GM13977 (cell line): ENCODE measurements at regions not wholly inside any gene's neighbourhood (a gene's known extent, or its start where the extent isn't known, plus 50 kb on each side); places are given as distances from the start of the nearest gene placed in this dataset.
"Not testable (repeated sequence)": the region's sequence is repeated elsewhere in the genome, so short reads cannot be mapped to it uniquely, and the experiment has no call there.

Experiments used
- DNase-seq: peaks from one replicate; pipeline ENCODE4 v3.0.0; 2012; ENCODE audit warnings: low spot score
- in situ Hi-C: fragments of 300-500 bp; cut with MboI; formaldehyde crosslinking; loops from one replicate; pipeline ENCODE4 v1.12.0; 2022; ENCODE audit warnings: low sequenced_read_pairs, low pct_unique_long_range_greater_than_20kb, mixed read lengths, inconsistent platforms; ENCODE audit not compliant: unreplicated experiment
- TF ChIP-seq, protein P1 (sequence below): IDR thresholded peaks from 2 replicates; pipeline ENCODE4 v1.5.1; 2012; ENCODE audit warnings: mild to moderate bottlenecking, control low read depth; ENCODE audit not compliant: insufficient read depth; ENCODE audit errors: extremely low read depth, missing control alignments

DNA sequence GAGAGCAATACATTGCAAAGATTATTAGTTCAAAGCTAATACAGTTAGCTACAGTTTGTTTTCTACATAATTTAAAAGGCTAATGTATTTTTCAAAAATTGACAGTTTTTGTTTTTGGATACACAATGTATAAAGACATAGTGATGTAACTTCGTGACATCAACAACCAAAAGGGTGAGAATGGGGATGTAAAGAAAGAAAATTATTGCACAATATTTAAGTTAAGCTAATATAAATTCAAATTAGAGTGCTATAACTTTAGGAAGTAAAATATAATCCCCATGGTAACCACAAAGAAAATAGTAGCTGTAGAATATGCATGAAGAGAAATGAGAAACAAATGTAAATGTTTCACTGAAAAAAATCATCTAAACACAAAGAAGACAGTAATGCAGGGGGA lies 334.4 kb upstream of the DEPDC1 start:
- in situ Hi-C loops: no loop called here
- TF ChIP-seq, protein P1, sequence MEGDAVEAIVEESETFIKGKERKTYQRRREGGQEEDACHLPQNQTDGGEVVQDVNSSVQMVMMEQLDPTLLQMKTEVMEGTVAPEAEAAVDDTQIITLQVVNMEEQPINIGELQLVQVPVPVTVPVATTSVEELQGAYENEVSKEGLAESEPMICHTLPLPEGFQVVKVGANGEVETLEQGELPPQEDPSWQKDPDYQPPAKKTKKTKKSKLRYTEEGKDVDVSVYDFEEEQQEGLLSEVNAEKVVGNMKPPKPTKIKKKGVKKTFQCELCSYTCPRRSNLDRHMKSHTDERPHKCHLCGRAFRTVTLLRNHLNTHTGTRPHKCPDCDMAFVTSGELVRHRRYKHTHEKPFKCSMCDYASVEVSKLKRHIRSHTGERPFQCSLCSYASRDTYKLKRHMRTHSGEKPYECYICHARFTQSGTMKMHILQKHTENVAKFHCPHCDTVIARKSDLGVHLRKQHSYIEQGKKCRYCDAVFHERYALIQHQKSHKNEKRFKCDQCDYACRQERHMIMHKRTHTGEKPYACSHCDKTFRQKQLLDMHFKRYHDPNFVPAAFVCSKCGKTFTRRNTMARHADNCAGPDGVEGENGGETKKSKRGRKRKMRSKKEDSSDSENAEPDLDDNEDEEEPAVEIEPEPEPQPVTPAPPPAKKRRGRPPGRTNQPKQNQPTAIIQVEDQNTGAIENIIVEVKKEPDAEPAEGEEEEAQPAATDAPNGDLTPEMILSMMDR: no peak
- no peak for DNase-seq

DNA sequence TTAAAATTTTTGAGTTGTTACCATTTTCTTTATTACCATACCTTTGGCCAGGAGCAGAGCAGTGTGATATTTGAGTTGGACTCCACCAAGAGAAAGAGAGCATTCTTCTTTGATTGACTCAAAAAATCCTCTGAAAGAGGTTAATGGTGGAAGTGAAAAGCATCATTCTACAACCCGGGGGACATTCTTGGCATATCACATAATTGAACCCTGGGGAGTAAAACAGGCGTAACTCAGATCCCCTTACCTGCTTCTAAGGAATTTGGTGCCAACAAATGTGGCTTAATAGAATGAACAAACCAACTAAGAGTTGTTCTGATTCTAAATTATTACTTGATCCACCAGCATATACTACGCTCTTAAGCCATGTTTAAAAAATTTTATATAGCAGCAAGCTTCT lies 351.1 kb upstream of the DEPDC1 start:
- TF ChIP-seq, protein P1: no peak
- DNase-seq: no peak
- in situ Hi-C loops: no loop called here

DNA sequence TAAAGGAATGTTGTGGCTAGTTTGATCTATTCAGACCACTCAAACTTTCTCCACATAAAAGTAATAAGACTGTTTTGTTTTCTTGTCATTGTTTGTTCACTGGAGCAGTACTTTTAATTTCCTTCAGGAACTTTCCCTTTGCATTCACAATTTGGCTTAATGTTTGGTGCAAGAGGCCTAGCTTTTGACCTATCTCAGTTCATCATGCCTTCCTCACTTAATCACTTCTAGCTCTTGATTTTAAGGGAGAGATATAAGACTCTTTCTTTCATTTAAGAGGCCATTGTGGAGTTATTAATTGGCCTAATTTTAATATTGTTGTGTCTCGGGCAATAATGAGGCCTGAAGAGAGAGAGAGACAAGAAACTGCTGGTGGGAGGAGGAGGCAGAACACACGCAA lies 371.7 kb upstream of the DEPDC1 start:
- DNase-seq: no peak
- TF ChIP-seq, protein P1: no peak
- in situ Hi-C loops: no loop called here

DNA sequence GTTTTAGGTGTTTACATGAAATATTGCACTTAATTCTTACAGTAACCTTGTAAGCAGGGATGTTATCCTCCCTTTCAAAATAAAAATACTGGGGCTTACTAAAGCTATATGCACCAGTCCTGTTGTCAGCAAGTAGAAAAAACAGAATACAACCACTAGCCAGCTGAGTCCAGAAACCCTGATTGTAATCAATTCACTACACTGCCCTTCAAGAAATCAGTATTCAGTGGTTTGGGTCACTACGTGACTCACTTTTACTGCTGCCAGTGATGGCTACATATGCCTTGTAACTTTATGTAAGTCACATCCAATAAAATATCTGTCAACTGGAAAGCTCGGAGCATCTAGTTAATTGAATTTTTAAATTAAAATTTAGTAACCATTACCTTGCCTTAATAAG lies 376.3 kb upstream of the DEPDC1 start:
- in situ Hi-C loops: no loop called here
- DNase-seq: no peak
- TF ChIP-seq, protein P1: no peak

DNA sequence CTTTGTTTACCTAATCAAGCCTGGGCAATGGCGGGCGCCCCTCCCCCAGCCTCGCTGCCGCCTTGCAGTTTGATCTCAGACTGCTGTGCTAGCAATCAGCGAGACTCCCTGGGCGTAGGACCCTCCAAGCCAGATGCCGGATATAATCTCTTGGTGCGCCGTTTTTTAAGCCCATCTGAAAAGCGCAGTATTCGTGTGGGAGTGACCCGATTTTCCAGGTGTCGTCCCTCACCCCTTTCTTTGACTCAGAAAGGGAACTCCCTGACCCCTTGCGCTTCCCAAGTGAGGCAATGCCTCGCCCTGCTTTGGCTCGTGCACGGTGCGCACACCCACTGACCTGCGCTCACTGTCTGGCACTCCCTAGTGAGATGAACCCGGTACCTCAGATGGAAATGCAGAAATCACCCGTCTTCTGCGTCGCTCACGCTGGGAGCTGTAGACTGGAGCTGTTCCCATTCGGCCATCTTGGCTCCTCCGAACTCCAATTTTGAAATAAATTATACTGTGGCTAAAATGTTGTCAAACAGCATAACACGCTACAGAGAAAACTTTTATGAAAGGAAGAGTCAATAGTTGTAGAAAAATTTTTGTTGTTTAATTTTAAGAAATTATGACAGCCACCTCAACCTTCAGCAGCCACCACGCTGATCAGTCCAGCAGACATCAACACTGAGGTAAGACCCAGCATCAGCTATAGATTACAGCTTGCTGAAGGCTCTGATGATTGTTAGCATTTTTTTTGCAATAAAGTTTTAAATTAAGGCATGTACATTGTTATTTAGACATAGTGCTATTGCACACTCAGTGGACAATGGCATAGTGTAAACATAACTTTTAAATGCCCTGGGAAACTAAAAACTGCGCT lies 384.7 kb upstream of the DEPDC1 start:
- DNase-seq, in situ Hi-C loops: not testable (repeated sequence)

DNA sequence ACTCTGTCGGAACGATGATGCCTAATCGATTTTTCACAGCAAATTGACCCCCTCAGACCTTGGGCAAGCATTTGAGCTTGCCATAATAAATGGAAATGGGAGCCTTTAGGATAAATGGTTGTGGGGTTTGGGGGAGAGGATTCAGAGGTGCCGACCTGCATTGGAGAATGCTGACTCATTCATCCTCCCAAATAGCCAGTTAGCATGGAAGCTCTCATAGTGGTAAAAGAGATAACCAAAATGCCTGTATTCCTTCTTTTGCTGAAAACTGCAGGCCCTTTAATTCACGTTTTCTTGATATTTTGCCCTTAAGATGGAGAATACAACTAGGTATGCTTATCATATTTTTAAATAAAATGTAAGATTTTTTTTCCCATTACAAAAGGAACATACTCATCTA lies 392.6 kb upstream of the DEPDC1 start:
- TF ChIP-seq, protein P1: no peak
- DNase-seq: no peak
- in situ Hi-C loops: no loop called here

DNA sequence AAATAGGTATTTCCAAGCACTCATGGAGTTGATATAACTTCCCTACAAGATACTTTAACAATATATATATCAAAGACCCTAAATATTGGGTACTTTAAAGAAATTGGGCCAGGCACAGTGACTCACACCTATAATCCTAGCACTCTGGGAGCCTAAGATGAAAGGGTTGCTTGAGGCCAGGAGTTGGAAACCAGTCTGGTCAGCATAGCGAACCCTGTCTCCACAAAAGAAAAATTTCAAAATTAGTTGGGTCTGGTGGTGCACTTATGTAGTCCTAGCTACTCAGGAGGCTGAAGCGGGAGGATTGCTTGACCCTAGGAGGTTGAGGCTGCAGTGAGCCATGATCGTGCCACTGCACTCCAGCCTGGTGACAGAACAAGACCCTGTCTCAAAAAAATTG lies 393.9 kb upstream of the DEPDC1 start:
- TF ChIP-seq, protein P1: no peak
- in situ Hi-C loops: no loop called here

More for the DNA sequence above, 393.9 kb upstream of the DEPDC1 start:
- no peak for DNase-seq
